HG02938 (cell line): ENCODE measurements at regions not wholly inside any gene's neighbourhood (a gene's known extent, or its start where the extent isn't known, plus 50 kb on each side); places are given as distances from the start of the nearest gene placed in this dataset.
"Not testable (repeated sequence)": the region's sequence is repeated elsewhere in the genome, so short reads cannot be mapped to it uniquely, and the experiment has no call there.

ENCODE experiments used
- ATAC-seq: cut with Tn5 transposase; IDR thresholded peaks from one replicate; pipeline ENCODE4 v1.9.1; 2021; ENCODE audit warnings: mild to moderate bottlenecking, moderate library complexity; ENCODE audit not compliant: unreplicated experiment

GRCh38 chr4:26044524-26044923, 130.5 kb downstream of the SMIM20 start:
- ATAC-seq = no peak

GRCh38 chr4:26044983-26045382, 131.0 kb downstream of the SMIM20 start:
- no peak for ATAC-seq

GRCh38 chr4:26047795-26048194, 133.8 kb downstream of the SMIM20 start:
- ATAC-seq = no peak

GRCh38 chr4:26048378-26048882, 134.4 kb downstream of the SMIM20 start:
- ATAC-seq = no peak

GRCh38 chr4:26048950-26049349, 134.9 kb downstream of the SMIM20 start:
- ATAC-seq = no peak

GRCh38 chr4:26049447-26049846, 135.4 kb downstream of the SMIM20 start:
- ATAC-seq = no peak

GRCh38 chr4:26050212-26050643, 136.2 kb downstream of the SMIM20 start:
- no peak for ATAC-seq

GRCh38 chr4:26050671-26051070, 136.7 kb downstream of the SMIM20 start:
- no peak for ATAC-seq

- no peak for ATAC-seq
Observed at GRCh38 chr4:26051240-26051639, 137.2 kb downstream of the SMIM20 start.

GRCh38 chr4:26052663-26053541, 138.9 kb downstream of the SMIM20 start:
- ATAC-seq = no peak

GRCh38 chr4:26053761-26054160, 139.7 kb downstream of the SMIM20 start:
- no peak for ATAC-seq

- no peak for ATAC-seq
Observed at GRCh38 chr4:26055855-26056254, 141.8 kb downstream of the SMIM20 start.

- no peak for ATAC-seq
Observed at GRCh38 chr4:26056406-26056805, 142.4 kb downstream of the SMIM20 start.

- not testable (repeated sequence) for ATAC-seq
Observed at GRCh38 chr4:26057839-26058238, 143.8 kb downstream of the SMIM20 start.

- peak; percentile 63 for ATAC-seq
Observed at GRCh38 chr4:26058537-26058936, 144.5 kb downstream of the SMIM20 start.

- no peak for ATAC-seq
Observed at GRCh38 chr4:26059391-26060154, 145.6 kb downstream of the SMIM20 start.

- ATAC-seq = no peak
Observed at GRCh38 chr4:26060286-26060685, 146.3 kb downstream of the SMIM20 start.

GRCh38 chr4:26061248-26061986, 147.4 kb downstream of the SMIM20 start:
- ATAC-seq = no peak

GRCh38 chr4:26062215-26062614, 148.2 kb downstream of the SMIM20 start:
- no peak for ATAC-seq

GRCh38 chr4:26064009-26064408, 150.0 kb downstream of the SMIM20 start:
- not testable (repeated sequence) for ATAC-seq

- ATAC-seq = no peak
Observed at GRCh38 chr4:26065833-26066232, 151.8 kb downstream of the SMIM20 start.
